ENCODE measurements at regions not wholly inside any gene's neighbourhood (a gene's known extent, or its start where the extent isn't known, plus 50 kb on each side); places are given as distances from the start of the nearest gene placed in this dataset.

GRCh38 chr10:105351187-105351586, 710.1 kb downstream of the SORCS3 start:
- Histone ChIP-seq H3K4me3 (ENCODE audit: control insufficient read depth in 1 of 7, extremely low read depth in 1 of 7, insufficient read depth in 4 of 7, low read depth in 2 of 7, low read length in 6 of 7) (no peak overlapping the region), H3K27me3 (replicated peaks in 2 of 5; ENCODE audit: control insufficient read depth in 4 of 5, insufficient read depth in 5 of 5, low read length in 4 of 5) (no peaks in the 10 kb centered on the region), H3K9me3 (ENCODE audit: control extremely low read depth in 1 of 5, control insufficient read depth in 4 of 5, insufficient read depth in 2 of 5, low read depth in 1 of 5, low read length in 4 of 5) (no peaks in the 10 kb centered on the region), H3K27ac (ENCODE audit: insufficient read depth in 1 of 2, low read depth in 1 of 2, low read length in 2 of 2, poor library complexity in 1 of 2, severe bottlenecking in 2 of 2) (no peak overlapping the region), H3K36me3 (ENCODE audit: control insufficient read depth in 4 of 4, insufficient read depth in 4 of 4, low read length in 3 of 4) (no peaks in the 10 kb centered on the region), H3K4me1 (ENCODE audit: control extremely low read depth in 1 of 4, control insufficient read depth in 4 of 4, insufficient read depth in 4 of 4, low read length in 3 of 4) (no peaks in the 10 kb centered on the region)
- WGBS (ENCODE audit: insufficient coverage): 100% methylated on average over 1 of the region's 2 CpGs
- no peak for DNase-seq
- POLR2A ChIA-PET: no interaction called here
- CTCF ChIA-PET: no interaction called here

DNA sequence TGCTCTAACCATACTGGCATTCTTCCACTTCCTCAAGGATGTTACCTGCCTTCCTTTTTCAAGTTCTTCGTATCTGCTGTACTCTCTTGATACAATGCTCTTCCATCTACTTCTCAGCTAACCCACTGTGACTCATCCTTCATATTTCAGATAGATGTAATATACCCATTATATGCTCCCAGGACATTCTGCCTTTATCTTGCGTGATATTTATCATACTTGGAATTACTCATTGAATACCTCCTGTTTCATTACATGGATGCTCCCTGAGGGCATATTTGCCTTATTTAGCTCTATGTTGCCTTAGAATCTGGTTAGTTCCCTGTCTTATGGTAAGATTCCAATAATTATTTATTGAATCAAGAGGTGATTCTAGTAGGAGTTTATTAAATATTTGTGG, 706.4 kb downstream of the SORCS3 start:
- DNase-seq: no peak
- no peaks in the 10 kb centered on the region for H3K4me1 ChIP-seq (ENCODE audit: control extremely low read depth in 1 of 4, control insufficient read depth in 4 of 4, insufficient read depth in 4 of 4, low read length in 3 of 4)
- ChIA-PET CTCF (no interaction called here), POLR2A (interaction anchor here (0.6 kb wide), 1 partner anchor 318 kb away, joined by 3 read pairs; no protein-coding TSS in a partner anchor)
- no peak overlapping the region for H3K27ac ChIP-seq (ENCODE audit: insufficient read depth in 1 of 2, low read depth in 1 of 2, low read length in 2 of 2, poor library complexity in 1 of 2, severe bottlenecking in 2 of 2)
- 67% methylated on average over 1 of the region's 2 CpGs for WGBS (ENCODE audit: insufficient coverage)
- H3K27me3 ChIP-seq (replicated peaks in 2 of 5; ENCODE audit: control insufficient read depth in 4 of 5, insufficient read depth in 5 of 5, low read length in 4 of 5): no peaks in the 10 kb centered on the region
- H3K36me3 ChIP-seq (ENCODE audit: control insufficient read depth in 4 of 4, insufficient read depth in 4 of 4, low read length in 3 of 4): no peaks in the 10 kb centered on the region
- no peak overlapping the region for H3K4me3 ChIP-seq (ENCODE audit: control insufficient read depth in 1 of 7, extremely low read depth in 1 of 7, insufficient read depth in 4 of 7, low read depth in 2 of 7, low read length in 6 of 7)
- no peaks in the 10 kb centered on the region for H3K9me3 ChIP-seq (ENCODE audit: control extremely low read depth in 1 of 5, control insufficient read depth in 4 of 5, insufficient read depth in 2 of 5, low read depth in 1 of 5, low read length in 4 of 5)

GRCh38 chr10:105342606-105343005, 701.5 kb downstream of the SORCS3 start:
- 30% methylated on average over 2 of the region's 4 CpGs for WGBS (ENCODE audit: insufficient coverage)
- H3K9me3 ChIP-seq (ENCODE audit: control extremely low read depth in 1 of 5, control insufficient read depth in 4 of 5, insufficient read depth in 2 of 5, low read depth in 1 of 5, low read length in 4 of 5): no peaks in the 10 kb centered on the region
- no peaks in the 10 kb centered on the region for H3K4me1 ChIP-seq (ENCODE audit: control extremely low read depth in 1 of 4, control insufficient read depth in 4 of 4, insufficient read depth in 4 of 4, low read length in 3 of 4)
- DNase-seq: no peak
- no peak overlapping the region for H3K4me3 ChIP-seq (ENCODE audit: control insufficient read depth in 1 of 7, extremely low read depth in 1 of 7, insufficient read depth in 4 of 7, low read depth in 2 of 7, low read length in 6 of 7)
- H3K27ac ChIP-seq (ENCODE audit: insufficient read depth in 1 of 2, low read depth in 1 of 2, low read length in 2 of 2, poor library complexity in 1 of 2, severe bottlenecking in 2 of 2): no peak overlapping the region
- POLR2A ChIA-PET: no interaction called here
- no peaks in the 10 kb centered on the region for H3K27me3 ChIP-seq (replicated peaks in 2 of 5; ENCODE audit: control insufficient read depth in 4 of 5, insufficient read depth in 5 of 5, low read length in 4 of 5)
- H3K36me3 ChIP-seq (ENCODE audit: control insufficient read depth in 4 of 4, insufficient read depth in 4 of 4, low read length in 3 of 4): no peaks in the 10 kb centered on the region
- CTCF ChIA-PET: no interaction called here

DNA sequence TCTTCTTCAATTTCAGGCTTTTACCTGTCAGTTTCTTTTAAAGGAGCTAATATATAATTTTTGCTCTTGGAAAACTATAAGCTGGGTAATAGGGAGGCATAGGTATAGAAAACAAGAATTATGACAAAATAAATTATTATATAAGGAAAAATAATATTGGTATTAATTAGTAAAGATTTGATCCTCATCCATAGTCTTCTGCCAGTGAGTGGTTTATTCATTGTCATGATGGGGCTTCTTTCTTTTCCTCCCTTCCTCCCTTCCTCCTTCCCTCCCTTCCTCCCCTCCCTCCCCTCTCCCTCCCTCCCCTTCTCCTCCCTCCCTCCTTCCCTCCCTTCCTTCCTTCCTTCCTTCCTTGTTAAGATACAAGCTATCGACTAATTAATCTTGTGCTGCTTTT, 698.6 kb downstream of the SORCS3 start:
- ChIA-PET CTCF (no interaction called here), POLR2A (no interaction called here)
- WGBS (ENCODE audit: insufficient coverage): no CpG with 5 or more reads among the region's 1 CpG
- Histone ChIP-seq H3K9me3 (ENCODE audit: control extremely low read depth in 1 of 5, control insufficient read depth in 4 of 5, insufficient read depth in 2 of 5, low read depth in 1 of 5, low read length in 4 of 5) (no peaks in the 10 kb centered on the region), H3K27me3 (replicated peaks in 2 of 5; ENCODE audit: control insufficient read depth in 4 of 5, insufficient read depth in 5 of 5, low read length in 4 of 5) (no peaks in the 10 kb centered on the region), H3K27ac (ENCODE audit: insufficient read depth in 1 of 2, low read depth in 1 of 2, low read length in 2 of 2, poor library complexity in 1 of 2, severe bottlenecking in 2 of 2) (no peak overlapping the region), H3K4me1 (ENCODE audit: control extremely low read depth in 1 of 4, control insufficient read depth in 4 of 4, insufficient read depth in 4 of 4, low read length in 3 of 4) (no peaks in the 10 kb centered on the region), H3K4me3 (ENCODE audit: control insufficient read depth in 1 of 7, extremely low read depth in 1 of 7, insufficient read depth in 4 of 7, low read depth in 2 of 7, low read length in 6 of 7) (no peak overlapping the region), H3K36me3 (ENCODE audit: control insufficient read depth in 4 of 4, insufficient read depth in 4 of 4, low read length in 3 of 4) (no peaks in the 10 kb centered on the region)
- no peak for DNase-seq

- no peaks in the 10 kb centered on the region for H3K4me1 ChIP-seq (ENCODE audit: control extremely low read depth in 1 of 4, control insufficient read depth in 4 of 4, insufficient read depth in 4 of 4, low read length in 3 of 4)
- no CpG with 5 or more reads among the region's 1 CpG for WGBS (ENCODE audit: insufficient coverage)
- no peaks in the 10 kb centered on the region for H3K9me3 ChIP-seq (ENCODE audit: control extremely low read depth in 1 of 5, control insufficient read depth in 4 of 5, insufficient read depth in 2 of 5, low read depth in 1 of 5, low read length in 4 of 5)
- ChIA-PET POLR2A (no interaction called here), CTCF (no interaction called here)
- H3K4me3 ChIP-seq (ENCODE audit: control insufficient read depth in 1 of 7, extremely low read depth in 1 of 7, insufficient read depth in 4 of 7, low read depth in 2 of 7, low read length in 6 of 7): no peak overlapping the region
- DNase-seq: no peak
- H3K27me3 ChIP-seq (replicated peaks in 2 of 5; ENCODE audit: control insufficient read depth in 4 of 5, insufficient read depth in 5 of 5, low read length in 4 of 5): no peaks in the 10 kb centered on the region
- no peaks in the 10 kb centered on the region for H3K36me3 ChIP-seq (ENCODE audit: control insufficient read depth in 4 of 4, insufficient read depth in 4 of 4, low read length in 3 of 4)
- no peak overlapping the region for H3K27ac ChIP-seq (ENCODE audit: insufficient read depth in 1 of 2, low read depth in 1 of 2, low read length in 2 of 2, poor library complexity in 1 of 2, severe bottlenecking in 2 of 2)
Measured at GRCh38 chr10:105328503-105329133, 687.5 kb downstream of the SORCS3 start.
